GM12878 (cell line): ENCODE measurements at regions not wholly inside any gene's neighbourhood (a gene's known extent, or its start where the extent isn't known, plus 50 kb on each side); places are given as distances from the start of the nearest gene placed in this dataset.

Experiments used
- BRCA1 ChIP-seq: IDR thresholded peaks from 2 replicates; pipeline ENCODE4 v1.6.1; 2011; ENCODE audit warnings: low read depth, low read length, improper control_type of control experiment
- CREB1 ChIP-seq: IDR thresholded peaks from 2 replicates; pipeline ENCODE4 v1.6.1; 2012; ENCODE audit warnings: low read depth, mild to moderate bottlenecking, inconsistent platforms
- CTCF ChIP-seq, 3 experiments: IDR thresholded peaks in 2 of 3; conservative IDR thresholded peaks in 1 of 3; 2 replicates each; pipeline ENCODE4 v1.5.1; 2011; ENCODE audit warnings: low read depth in 3 of 3, low read length in 3 of 3, mild to moderate bottlenecking in 3 of 3, control low read depth in 2 of 3, moderate library complexity in 2 of 3, inconsistent platforms in 1 of 3, mixed read lengths in 1 of 3; ENCODE audit not compliant: control insufficient read depth in 2 of 3, insufficient read depth in 1 of 3; ENCODE audit errors: extremely low read depth in 1 of 3
- EP300 ChIP-seq, 2 experiments: fragments of 150-350 bp in 1 of 2; IDR thresholded peaks; 2 replicates each; pipeline ENCODE4 v1.6.1; 2011 to 2012; ENCODE audit warnings: low read depth in 2 of 2, low read length in 2 of 2, borderline replicate concordance in 1 of 2, improper control_type of control experiment in 1 of 2, inconsistent platforms in 1 of 2; ENCODE audit not compliant: control insufficient read depth in 1 of 2
- EZH2 ChIP-seq: IDR thresholded peaks from 2 replicates; pipeline ENCODE4 v1.6.1; 2012; ENCODE audit warnings: low read depth, mild to moderate bottlenecking, control low read depth, inconsistent platforms, low read length, borderline replicate concordance; ENCODE audit not compliant: control insufficient read depth
- IRF5 ChIP-seq: fragments of 450-650 bp; IDR thresholded peaks from 2 replicates; pipeline ENCODE4 v1.6.1; 2017; ENCODE audit warnings: borderline replicate concordance
- JUND ChIP-seq: IDR thresholded peaks from 2 replicates; pipeline ENCODE4 v1.6.1; 2012; ENCODE audit warnings: low read depth, mild to moderate bottlenecking, low read length, improper control_type of control experiment, moderate library complexity
- POLR2A ChIP-seq: IDR thresholded peaks from 2 replicates; pipeline ENCODE4 v1.6.1; 2011; ENCODE audit warnings: low read depth, mild to moderate bottlenecking, low read length
- POLR2AphosphoS5 ChIP-seq: IDR thresholded peaks from 2 replicates; pipeline ENCODE4 v1.6.1; 2011; ENCODE audit warnings: mild to moderate bottlenecking, low read length, inconsistent platforms
- RAD21 ChIP-seq: IDR thresholded peaks from 2 replicates; pipeline ENCODE4 v1.6.1; 2011; ENCODE audit warnings: mild to moderate bottlenecking, low read depth, low read length, moderate library complexity; ENCODE audit not compliant: insufficient read depth
- SP1 ChIP-seq: IDR thresholded peaks from one replicate; pipeline ENCODE4 v1.6.1; 2011; ENCODE audit warnings: low read depth, low read length
- TCF7 ChIP-seq: IDR thresholded peaks from 2 replicates; pipeline ENCODE4 v1.6.1; 2014; ENCODE audit warnings: antibody characterized with exemption, borderline replicate concordance
- TF ChIP-seq, protein P1 (sequence below): fragments of 450-650 bp; IDR thresholded peaks from 2 replicates; pipeline ENCODE4 v1.6.1; 2017; ENCODE audit warnings: mild to moderate bottlenecking, moderate library complexity

DNA sequence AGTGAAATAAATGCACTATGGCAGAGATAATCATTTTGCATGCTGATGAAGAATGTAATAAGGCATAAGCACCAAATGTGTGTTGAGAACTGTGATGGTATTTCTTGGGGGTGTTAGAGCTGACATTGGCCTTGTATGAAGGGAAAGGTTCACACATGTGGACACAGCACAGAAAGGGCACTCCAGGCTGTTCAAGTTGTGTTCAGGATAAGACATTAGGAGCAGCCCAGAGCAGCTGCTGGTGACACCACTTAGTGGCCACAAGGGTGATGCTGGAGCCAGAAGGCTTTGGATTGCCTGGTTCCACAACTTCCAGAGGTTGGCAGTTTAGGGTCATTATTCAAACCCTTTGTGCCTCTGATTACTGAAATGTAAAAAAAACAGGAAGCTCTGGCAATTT, 155.4 kb downstream of the GOLGA6L6 start:
- TF ChIP-seq CTCF (IDR thresholded peaks at IDR 0.05 in 2 of 3, conservative IDR thresholded peaks at IDR 0.05 in 1 of 3; ENCODE audit: control insufficient read depth in 2 of 3, extremely low read depth in 1 of 3, insufficient read depth in 1 of 3, low read depth in 3 of 3, low read length in 3 of 3) (no peak), POLR2A (no peak), SP1 (no peak), JUND (no peak), POLR2AphosphoS5 (no peak), TCF7 (no peak), EZH2 (no peak), RAD21 (no peak), CREB1 (no peak), BRCA1 (no peak), IRF5 (no peak), EP300 (IDR thresholded peaks at IDR 0.05; ENCODE audit: borderline replicate concordance in 1 of 2, control insufficient read depth in 1 of 2, low read depth in 2 of 2, low read length in 2 of 2) (no peak)
- TF ChIP-seq, protein P1, sequence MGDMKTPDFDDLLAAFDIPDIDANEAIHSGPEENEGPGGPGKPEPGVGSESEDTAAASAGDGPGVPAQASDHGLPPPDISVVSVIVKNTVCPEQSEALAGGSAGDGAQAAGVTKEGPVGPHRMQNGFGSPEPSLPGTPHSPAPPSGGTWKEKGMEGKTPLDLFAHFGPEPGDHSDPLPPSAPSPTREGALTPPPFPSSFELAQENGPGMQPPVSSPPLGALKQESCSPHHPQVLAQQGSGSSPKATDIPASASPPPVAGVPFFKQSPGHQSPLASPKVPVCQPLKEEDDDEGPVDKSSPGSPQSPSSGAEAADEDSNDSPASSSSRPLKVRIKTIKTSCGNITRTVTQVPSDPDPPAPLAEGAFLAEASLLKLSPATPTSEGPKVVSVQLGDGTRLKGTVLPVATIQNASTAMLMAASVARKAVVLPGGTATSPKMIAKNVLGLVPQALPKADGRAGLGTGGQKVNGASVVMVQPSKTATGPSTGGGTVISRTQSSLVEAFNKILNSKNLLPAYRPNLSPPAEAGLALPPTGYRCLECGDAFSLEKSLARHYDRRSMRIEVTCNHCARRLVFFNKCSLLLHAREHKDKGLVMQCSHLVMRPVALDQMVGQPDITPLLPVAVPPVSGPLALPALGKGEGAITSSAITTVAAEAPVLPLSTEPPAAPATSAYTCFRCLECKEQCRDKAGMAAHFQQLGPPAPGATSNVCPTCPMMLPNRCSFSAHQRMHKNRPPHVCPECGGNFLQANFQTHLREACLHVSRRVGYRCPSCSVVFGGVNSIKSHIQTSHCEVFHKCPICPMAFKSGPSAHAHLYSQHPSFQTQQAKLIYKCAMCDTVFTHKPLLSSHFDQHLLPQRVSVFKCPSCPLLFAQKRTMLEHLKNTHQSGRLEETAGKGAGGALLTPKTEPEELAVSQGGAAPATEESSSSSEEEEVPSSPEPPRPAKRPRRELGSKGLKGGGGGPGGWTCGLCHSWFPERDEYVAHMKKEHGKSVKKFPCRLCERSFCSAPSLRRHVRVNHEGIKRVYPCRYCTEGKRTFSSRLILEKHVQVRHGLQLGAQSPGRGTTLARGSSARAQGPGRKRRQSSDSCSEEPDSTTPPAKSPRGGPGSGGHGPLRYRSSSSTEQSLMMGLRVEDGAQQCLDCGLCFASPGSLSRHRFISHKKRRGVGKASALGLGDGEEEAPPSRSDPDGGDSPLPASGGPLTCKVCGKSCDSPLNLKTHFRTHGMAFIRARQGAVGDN = no peak
